Activated T-cell treated with anti-CD3 and anti-CD28 coated beads for 48 hours (primary cell): ENCODE measurements at regions not wholly inside any gene's neighbourhood (a gene's known extent, or its start where the extent isn't known, plus 50 kb on each side); places are given as distances from the start of the nearest gene placed in this dataset.

Experiments
- DNase-seq: peaks from one replicate; pipeline ENCODE4 v3.0.0-alpha.2; 2020; ENCODE audit warnings: low read depth

- no peak for DNase-seq
These were observed 418.5 kb upstream of the MEF2C start for GRCh38 chr5:89301321-89302025.

DNA sequence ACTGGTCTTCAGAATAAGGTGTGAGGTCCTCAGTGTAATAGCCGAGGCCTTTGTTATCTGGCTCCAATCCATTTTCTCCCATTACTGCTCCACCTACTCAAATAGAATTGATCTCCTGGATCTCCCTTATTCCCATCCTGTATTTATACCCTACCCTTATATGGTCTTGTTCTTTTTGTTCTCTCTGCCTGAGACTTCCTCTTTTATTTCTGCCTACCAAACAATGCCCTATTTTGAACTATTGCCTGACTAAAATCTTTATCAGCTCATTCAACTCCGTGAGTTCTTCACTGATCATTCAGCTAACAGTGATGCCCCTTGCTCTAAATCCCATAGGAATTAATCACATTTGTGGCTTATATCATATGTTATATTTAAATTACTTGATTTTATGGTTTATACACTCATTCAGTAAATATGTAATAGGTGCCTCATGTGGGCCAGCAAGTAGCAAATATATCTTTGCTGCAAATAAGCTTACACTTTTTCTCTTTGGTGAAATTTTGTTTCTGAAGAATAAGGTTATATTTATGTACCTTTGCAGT lies 417.5 kb upstream of the MEF2C start:
- no peak for DNase-seq

GRCh38 chr5:89299998-89300397 lies 417.0 kb upstream of the MEF2C start:
- no peak for DNase-seq

DNA sequence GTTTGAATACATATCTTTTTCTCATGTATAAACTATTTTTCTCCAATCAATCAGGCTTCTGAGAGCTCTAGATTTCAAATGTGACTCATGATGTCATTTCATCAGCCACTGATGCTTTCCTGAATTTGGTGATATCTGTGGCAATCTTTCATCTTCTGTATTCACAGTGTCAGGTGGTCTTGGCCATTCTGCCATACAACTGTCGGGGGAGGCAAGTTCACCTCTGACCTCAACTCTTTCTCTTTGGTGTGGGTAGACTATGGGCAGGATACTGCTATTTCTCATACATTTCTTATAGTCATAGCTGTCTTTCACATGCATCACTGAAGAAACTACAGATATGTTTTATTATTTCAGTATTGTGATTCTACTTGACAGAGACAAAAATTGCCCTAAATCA lies 414.1 kb upstream of the MEF2C start:
- no peak for DNase-seq

- no peak for DNase-seq
These were observed 410.8 kb upstream of the MEF2C start for GRCh38 chr5:89293810-89294209.

DNA sequence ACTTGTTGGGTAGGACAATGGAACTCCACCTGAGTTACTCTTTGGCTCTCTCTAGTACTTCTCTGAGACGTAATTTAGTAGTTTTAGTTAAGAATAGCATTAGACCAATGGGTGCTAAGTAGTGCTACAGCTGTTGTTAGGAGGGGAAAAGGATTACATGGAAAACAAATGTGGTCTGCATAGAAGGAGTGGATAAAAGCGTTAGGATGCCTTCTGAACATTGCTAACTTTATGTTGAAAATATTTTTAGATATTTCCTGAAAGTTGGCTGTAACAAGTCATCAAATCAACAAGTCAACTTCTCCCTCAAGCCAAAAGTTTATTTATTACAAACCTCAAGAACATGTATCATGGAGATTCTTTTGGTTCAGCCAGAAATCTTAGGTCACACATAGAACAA lies 409.5 kb upstream of the MEF2C start:
- no peak for DNase-seq

DNA sequence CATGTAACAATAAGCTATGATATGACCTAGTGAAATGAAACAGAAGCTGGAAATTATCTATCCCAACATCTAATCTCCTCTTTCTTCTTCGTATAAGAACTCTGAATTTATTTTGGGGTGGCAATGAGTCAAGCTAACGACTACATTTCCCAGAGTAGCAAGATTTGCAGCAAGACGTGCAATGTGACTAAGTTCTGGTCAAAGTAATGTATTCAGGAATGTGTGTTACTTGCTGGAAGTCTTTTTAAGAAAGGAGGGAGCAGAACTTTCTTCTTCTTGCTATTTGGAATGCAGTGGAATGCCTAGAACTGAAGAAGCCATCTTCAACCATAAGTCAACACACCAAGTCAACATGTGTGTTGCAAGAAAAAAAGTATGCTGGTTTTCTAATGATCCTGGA lies 406.6 kb upstream of the MEF2C start:
- no peak for DNase-seq

DNA sequence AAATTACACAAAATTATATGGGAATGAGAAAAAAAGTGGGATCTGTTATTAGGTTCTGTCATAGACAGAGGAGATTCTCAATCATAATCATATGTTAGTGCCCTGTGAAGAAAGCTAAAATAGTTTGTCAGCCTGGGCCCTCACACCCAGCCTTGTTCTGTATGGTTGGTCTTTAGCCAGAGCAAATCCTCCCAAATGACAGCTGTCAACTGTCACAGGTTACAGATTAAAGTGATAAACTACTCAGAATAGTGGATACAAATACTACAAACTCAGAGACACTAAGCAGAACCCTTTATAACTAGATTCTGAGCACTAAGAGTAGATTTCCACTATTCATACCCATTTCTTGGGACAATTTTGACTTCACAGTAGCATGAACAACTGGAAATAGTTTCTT lies 405.0 kb upstream of the MEF2C start:
- no peak for DNase-seq

GRCh38 chr5:89286320-89286719 lies 403.3 kb upstream of the MEF2C start:
- DNase-seq, result no peak

DNA sequence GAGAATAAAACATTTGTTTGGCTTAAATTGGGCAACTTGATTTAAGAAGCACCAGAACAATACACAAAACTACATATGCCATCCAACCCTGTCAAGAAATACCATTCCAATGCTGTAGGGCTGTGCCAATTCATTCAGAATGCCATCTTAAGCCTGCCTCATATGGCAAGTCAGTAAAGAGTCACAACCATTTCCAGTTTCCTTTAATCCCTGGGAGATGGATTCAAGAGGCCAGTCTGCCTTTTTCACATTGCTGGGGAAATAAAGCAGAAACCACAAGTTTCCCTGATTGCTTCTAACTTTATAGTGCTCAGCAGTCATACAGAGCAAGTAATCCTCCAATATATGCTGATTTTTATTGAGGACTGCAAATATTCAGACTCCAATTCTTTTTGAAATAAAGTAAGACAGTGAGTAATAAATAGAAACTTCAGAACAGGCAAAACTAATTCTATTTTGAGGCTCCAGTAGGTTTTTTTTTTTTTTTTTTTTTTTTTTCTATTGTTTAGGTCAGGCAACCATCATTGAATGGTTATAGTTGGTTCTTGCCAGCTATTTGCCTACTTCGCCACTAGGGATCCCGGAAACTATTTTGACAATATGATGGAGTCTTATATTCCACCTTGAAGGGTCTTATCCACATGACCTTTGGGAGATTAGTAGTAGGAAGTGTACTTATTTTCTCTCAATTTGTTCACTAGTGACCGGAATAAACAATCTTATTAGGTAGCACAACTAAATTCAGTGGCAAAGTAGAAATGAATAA lies 400.9 kb upstream of the MEF2C start:
- DNase-seq, result no peak

- no peak for DNase-seq
These were observed 399.8 kb upstream of the MEF2C start for GRCh38 chr5:89282554-89283510.

- no peak for DNase-seq
These were observed 399.0 kb upstream of the MEF2C start for GRCh38 chr5:89281766-89282553.

DNA sequence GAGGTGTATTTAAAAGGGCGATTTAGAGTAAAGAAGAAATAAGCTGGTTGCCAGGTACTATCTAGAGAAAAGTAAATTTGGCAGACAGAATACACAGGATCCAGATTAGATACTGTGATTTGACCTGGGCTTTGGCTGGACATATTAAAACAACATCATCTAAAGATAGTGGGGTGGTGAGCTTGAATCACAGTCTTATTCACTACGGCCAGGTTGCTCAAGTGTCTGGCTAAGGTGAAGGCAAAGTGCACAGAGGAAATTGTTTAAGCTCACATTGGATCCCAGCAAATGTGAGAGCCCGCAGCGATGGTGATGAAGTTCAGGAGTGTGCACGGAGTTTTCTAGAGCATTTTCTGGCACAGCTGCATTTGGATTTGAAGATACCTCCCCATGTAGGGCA lies 398.2 kb upstream of the MEF2C start:
- no peak for DNase-seq

DNA sequence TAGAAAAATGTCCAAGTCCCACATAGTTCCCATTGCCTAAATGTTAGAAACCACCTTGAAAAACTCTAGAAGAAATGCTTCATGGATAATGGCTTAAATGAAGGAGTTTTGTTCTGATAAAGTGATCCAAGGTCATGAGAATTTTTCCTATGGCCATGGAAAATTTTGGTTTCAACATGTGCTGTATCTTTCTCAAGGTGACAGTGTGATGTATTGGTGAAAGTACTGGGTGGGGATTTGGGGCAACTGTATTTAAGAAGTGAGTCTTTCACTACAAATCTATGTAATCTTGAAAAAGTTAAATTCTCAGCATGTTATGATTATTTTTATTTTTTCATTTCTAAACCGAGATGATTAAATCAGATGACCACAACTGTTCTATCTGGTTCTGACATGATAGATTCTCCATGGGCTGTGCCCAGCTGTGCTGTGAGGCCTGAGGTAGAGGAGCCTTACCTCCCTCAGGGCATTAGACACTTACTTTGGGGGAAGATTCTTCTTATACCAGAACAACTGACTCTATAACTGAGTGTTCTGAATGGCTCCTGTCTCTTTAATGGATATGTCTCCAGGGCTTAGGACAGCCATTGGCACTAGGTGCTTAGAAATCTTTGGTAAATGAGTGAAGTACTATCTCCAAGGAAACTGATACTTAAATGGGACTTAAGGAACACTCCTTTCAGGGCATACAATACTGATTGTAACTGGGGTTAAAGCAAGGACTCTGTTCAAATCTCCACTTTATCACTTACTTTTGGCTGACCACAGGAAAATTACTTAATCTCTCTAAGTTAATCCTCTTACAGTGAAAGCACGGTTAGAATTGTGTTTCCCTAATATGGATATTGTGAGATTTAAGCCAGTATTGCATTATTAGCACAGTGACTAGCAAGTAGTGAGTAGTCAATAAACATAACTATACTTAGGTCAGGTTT lies 397.4 kb upstream of the MEF2C start:
- DNase-seq, result no peak

DNA sequence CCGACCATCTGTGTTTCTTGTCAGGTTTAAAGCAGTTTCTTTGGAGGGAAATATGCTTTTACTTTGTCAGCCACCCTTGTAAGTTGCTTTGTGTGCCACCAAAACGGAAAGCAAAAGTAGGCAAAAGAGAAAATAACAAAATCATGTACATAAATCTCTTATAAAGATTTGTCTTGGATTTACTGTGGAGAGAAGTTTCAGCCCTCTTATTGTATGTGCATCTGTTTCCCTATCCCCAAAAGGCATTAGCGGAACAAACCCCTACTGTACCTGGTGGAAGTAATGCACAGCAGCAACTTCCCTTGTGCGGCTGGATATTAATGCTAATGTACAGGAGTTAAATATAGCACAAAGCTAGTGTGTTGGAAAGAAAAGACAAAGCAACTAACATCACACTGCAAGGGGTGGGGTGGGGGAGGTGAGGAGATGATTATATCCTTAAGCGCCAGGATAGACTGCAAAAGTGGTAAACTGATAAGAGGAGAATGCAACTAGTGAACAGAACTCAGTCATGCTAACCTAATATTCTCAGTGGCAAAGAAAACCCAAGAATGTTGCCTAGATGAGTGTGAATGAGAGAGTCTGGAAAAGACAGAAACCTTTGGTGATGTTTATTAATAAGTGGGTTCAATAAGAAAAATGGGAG lies 396.5 kb upstream of the MEF2C start:
- DNase-seq, result no peak

DNA sequence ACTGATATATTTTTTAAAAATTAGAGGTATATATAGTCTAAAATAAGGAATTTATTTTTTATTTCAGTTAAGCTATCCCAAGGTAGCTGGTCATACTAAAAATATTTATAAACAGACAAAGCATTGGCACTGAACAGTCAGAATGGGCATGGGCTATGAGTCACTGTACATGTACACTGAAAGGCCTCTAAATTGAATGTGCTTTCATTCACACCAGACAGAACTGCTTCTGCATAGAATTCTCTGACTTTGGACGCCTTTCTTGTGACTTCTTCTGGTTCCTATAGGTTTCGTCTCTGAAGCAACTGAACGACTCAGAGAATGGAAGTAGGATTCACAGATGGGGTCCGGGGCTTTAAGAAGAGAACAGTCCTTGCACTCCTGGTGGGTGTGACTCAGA lies 394.8 kb upstream of the MEF2C start:
- DNase-seq, result no peak

DNA sequence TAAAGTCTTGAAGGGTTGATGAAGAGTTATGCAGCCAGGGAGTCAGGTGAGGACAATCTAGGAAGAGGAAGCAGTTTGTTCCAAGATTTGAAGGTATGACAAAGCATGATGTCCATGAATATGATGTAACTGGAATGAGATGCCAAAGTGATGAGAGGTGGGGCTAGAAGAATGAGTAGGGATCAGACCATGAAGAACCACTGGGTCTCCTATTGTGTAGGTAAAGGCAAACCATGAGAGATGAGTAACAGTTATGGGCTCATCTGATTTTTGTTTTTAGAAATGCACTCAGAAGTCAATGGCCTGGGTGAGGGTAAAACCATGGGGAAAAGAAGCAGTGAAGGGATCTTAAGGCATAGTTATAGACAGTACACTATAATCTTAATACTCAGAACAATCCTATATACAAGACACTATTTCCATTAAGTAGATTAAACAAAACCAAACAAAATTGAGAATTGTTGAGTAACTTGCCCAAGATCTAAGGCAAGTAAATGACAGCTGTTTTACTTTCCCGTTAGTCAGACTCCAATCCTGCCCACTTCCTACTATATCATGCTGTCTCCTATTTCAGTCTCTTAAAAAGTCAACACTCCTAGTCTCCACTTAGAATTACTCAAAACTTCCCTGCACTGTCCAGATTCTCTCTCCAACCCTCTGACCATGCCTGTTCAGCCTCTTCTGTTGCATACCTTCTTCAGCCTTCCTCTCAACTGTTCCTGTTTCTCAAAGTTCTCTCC lies 393.8 kb upstream of the MEF2C start:
- DNase-seq, result no peak

DNA sequence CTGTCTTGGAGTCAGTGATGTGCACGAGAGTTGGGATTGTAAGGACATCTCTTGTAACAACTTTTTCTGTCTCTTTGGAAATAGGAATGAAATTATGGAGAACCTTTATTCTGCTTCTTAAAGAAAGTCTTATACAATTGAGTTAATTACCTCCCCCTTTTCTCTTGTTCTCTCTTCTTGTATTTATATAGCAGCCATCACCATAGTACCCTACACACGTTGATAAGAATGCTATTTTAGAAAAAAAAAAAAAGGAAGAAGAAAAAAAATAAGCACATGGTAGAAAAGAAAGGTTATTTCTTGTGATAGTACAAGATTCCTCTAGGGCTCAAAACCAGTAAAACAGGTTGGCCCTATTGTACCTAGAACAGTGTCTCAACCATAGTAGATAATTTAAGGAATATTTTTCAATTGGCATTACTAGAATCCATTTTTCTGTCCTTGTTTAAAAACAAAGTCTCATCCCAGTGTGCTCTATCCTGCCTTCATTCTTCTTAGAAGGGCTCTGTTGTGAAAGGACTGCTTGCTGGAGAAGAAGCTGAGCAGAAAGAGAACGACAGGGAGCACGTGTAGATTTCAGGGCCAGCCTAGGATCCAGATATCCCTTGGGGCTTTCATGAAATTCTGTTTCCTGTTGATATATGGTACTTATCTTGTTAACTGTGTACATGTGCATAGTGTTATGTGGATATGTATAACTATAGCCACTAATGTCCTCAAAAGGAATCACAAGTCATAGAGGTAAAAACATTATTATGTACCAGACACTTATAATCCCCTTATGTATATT lies 392.3 kb upstream of the MEF2C start:
- no peak for DNase-seq
